ENCODE measurements at regions not wholly inside any gene's neighbourhood (a gene's known extent, or its start where the extent isn't known, plus 50 kb on each side); places are given as distances from the start of the nearest gene placed in this dataset.

GRCh38 chr7:69464035-69464434, 134.2 kb upstream of the AUTS2 start:
- TF ChIP-seq MXI1 (IDR thresholded peaks at IDR 0.05; ENCODE audit: borderline replicate concordance, low read depth, low read length): no peak
- TF ChIP-seq NFE2L2 (IDR thresholded peaks at IDR 0.05; ENCODE audit: low read depth, low read length): no peak
- no peak for TF ChIP-seq RFX5 (IDR thresholded peaks at IDR 0.05; ENCODE audit: low read depth, low read length)
- TF ChIP-seq CHD1 (IDR thresholded peaks at IDR 0.05; ENCODE audit: low read depth, low read length): no peak
- TF ChIP-seq BHLHE40 (IDR thresholded peaks at IDR 0.05; ENCODE audit: low read depth, low read length): no peak
- no peak for TF ChIP-seq CTCF (conservative IDR thresholded peaks at IDR 0.05; ENCODE audit: low read depth, low read length)
- TF ChIP-seq, protein P1, sequence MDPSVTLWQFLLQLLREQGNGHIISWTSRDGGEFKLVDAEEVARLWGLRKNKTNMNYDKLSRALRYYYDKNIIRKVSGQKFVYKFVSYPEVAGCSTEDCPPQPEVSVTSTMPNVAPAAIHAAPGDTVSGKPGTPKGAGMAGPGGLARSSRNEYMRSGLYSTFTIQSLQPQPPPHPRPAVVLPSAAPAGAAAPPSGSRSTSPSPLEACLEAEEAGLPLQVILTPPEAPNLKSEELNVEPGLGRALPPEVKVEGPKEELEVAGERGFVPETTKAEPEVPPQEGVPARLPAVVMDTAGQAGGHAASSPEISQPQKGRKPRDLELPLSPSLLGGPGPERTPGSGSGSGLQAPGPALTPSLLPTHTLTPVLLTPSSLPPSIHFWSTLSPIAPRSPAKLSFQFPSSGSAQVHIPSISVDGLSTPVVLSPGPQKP (IDR thresholded peaks at IDR 0.05; ENCODE audit: borderline replicate concordance, low read depth, low read length): no peak
- TF ChIP-seq MAZ (IDR thresholded peaks at IDR 0.05; ENCODE audit: borderline replicate concordance, low read depth, low read length): no peak
- no peak for TF ChIP-seq RAD21 (IDR thresholded peaks at IDR 0.05; ENCODE audit: low read length)
- Histone ChIP-seq H4K91ac (ENCODE audit: insufficient read depth, low read depth, low read length) (no peak overlapping the region), H3K27me3 (ENCODE audit: control insufficient read depth, insufficient read depth, low read length) (no peaks in the 10 kb centered on the region), H2BK15ac (ENCODE audit: low read depth, low read length) (no peak overlapping the region), H3K4me1 (ENCODE audit: control insufficient read depth, insufficient read depth, low read length) (no peaks in the 10 kb centered on the region), H2AK9ac (replicated peaks; ENCODE audit: low read depth, low read length, poor library complexity) (no peak overlapping the region), H2BK120ac (ENCODE audit: low read depth, low read length) (no peak overlapping the region), H2AK5ac (ENCODE audit: low read depth, low read length) (no peak overlapping the region), H3K27ac (ENCODE audit: insufficient read depth, low read length) (no peak overlapping the region), H3K18ac (ENCODE audit: low read depth, low read length) (no peak overlapping the region), H4K5ac (ENCODE audit: low read depth, low read length) (no peak overlapping the region), H3K4me3 (ENCODE audit: insufficient read depth, low read depth, low read length) (no peak overlapping the region), H4K20me1 (ENCODE audit: insufficient read depth, low read length) (no peaks in the 10 kb centered on the region), H3K9ac (ENCODE audit: low read depth, low read length) (no peak overlapping the region), H4K8ac (ENCODE audit: low read depth in 2 of 2, low read length in 2 of 2) (no peak overlapping the region), H2BK20ac (ENCODE audit: low read depth, low read length) (no peak overlapping the region), H3K36me3 (ENCODE audit: control insufficient read depth, insufficient read depth, low read length) (no peaks in the 10 kb centered on the region), H3K56ac (ENCODE audit: extremely low read depth, insufficient read depth, low read length) (no peak overlapping the region), H3K4ac (ENCODE audit: low read depth, low read length) (no peak overlapping the region), H2BK5ac (ENCODE audit: low read depth, low read length, poor library complexity, severe bottlenecking) (no peak overlapping the region), H2AFZ (replicated peaks; ENCODE audit: low read length, poor library complexity) (no peak overlapping the region), H3K4me2 (ENCODE audit: low read depth, low read length) (no peak overlapping the region), H3K9me3 (ENCODE audit: control insufficient read depth, insufficient read depth, low read length) (peaks cover 18% of the 10 kb centered on the region; the same call in 1 of the 2 replicates), H3K23ac (ENCODE audit: low read depth, low read length) (no peak overlapping the region), H3K79me1 (ENCODE audit: low read depth in 1 of 2, low read length in 2 of 2) (no peaks in the 10 kb centered on the region), H3K9me1 (ENCODE audit: insufficient read depth, low read length) (no peaks in the 10 kb centered on the region), H3K14ac (replicated peaks; ENCODE audit: low read depth, low read length) (no peak overlapping the region)
- dilution Hi-C loops (cut with HindIII; ENCODE audit: low sequenced_read_pairs, unreplicated experiment): no loop called here
- no TSS peak for BruUV-seq (replicated peaks)
- WGBS, 2 experiments (ENCODE audit: extremely low coverage in 2 of 2, insufficient read length in 1 of 2): no CpG with 5 or more reads among the region's 3 CpGs
- intact Hi-C loops (cut with micrococcal nuclease): no loop called here
- CTCF ChIA-PET: no interaction called here
- in situ Hi-C loops (cut with MboI; ENCODE audit: low sequenced_read_pairs): no loop called here
- ATAC-seq (ENCODE audit: low read depth) (no peak), DNase-seq (no peak)
- POLR2A ChIA-PET (ENCODE audit: unreplicated experiment): no interaction called here

All from IMR-90 (cell line).